Osteoblast (primary cell): ENCODE measurements at regions not wholly inside any gene's neighbourhood (a gene's known extent, or its start where the extent isn't known, plus 50 kb on each side); places are given as distances from the start of the nearest gene placed in this dataset.

ENCODE experiments used
- DNase-seq: peaks from one replicate; pipeline ENCODE4 v3.0.0; 2011; ENCODE audit warnings: low spot score, mixed read lengths; ENCODE audit not compliant: insufficient read length; ENCODE audit errors: missing footprints
- H2AFZ ChIP-seq: 2 replicates; pipeline ENCODE4 v1.6.0; 2011; ENCODE audit warnings: mild to moderate bottlenecking, low read length
- H3K27ac ChIP-seq: 2 replicates; pipeline ENCODE4 v1.5.1; 2011; ENCODE audit warnings: mild to moderate bottlenecking, low read depth, low read length, moderate library complexity
- H3K27me3 ChIP-seq: 2 replicates; pipeline ENCODE4 v1.6.0; 2012; ENCODE audit warnings: mild to moderate bottlenecking, control low read depth, inconsistent platforms, low read length, moderate library complexity; ENCODE audit not compliant: insufficient read depth
- H3K36me3 ChIP-seq: 2 replicates; pipeline ENCODE4 v1.5.1; 2011; ENCODE audit warnings: mild to moderate bottlenecking, low read length, control low read depth, moderate library complexity; ENCODE audit not compliant: insufficient read depth
- H3K4me1 ChIP-seq: 2 replicates; pipeline ENCODE4 v1.5.1; 2011; ENCODE audit warnings: mild to moderate bottlenecking, low read length, control low read depth, moderate library complexity; ENCODE audit not compliant: insufficient read depth
- H3K4me2 ChIP-seq: 2 replicates; pipeline ENCODE4 v1.6.0; 2011; ENCODE audit warnings: mild to moderate bottlenecking, low read length; ENCODE audit not compliant: insufficient read depth
- H3K4me3 ChIP-seq: fragments of 200-600 bp; sonication (generic); 3 replicates; pipeline ENCODE4 v1.5.1; 2012; ENCODE audit warnings: mild to moderate bottlenecking, low read length, inconsistent platforms; ENCODE audit not compliant: insufficient read depth
- H3K79me2 ChIP-seq: 2 replicates; pipeline ENCODE4 v1.6.0; 2012; ENCODE audit warnings: mild to moderate bottlenecking, low read length, control low read depth, inconsistent platforms; ENCODE audit not compliant: insufficient read depth
- H3K9me3 ChIP-seq: 2 replicates; pipeline ENCODE4 v1.5.1; 2011; ENCODE audit warnings: low read depth, low read length, control low read depth
- H4K20me1 ChIP-seq: 2 replicates; pipeline ENCODE4 v1.6.0; 2012; ENCODE audit warnings: mild to moderate bottlenecking, low read length, control low read depth; ENCODE audit not compliant: insufficient read depth
- TF ChIP-seq, protein P1 (sequence below): IDR thresholded peaks from 2 replicates; pipeline ENCODE4 v1.5.1; 2011; ENCODE audit warnings: mild to moderate bottlenecking, low read depth, low read length, moderate library complexity; ENCODE audit errors: extremely low read depth

- Histone ChIP-seq H3K27me3 (peaks cover 6% of the 10 kb centered on the region), H3K36me3 (no peaks in the 10 kb centered on the region), H3K4me3 (no peak overlapping the region), H3K4me1 (no peaks in the 10 kb centered on the region), H3K4me2 (no peak overlapping the region), H3K79me2 (no peaks in the 10 kb centered on the region), H2AFZ (no peak overlapping the region), H4K20me1 (no peaks in the 10 kb centered on the region), H3K9me3 (no peaks in the 10 kb centered on the region), H3K27ac (no peak overlapping the region)
- no peak for DNase-seq
- TF ChIP-seq, protein P1, sequence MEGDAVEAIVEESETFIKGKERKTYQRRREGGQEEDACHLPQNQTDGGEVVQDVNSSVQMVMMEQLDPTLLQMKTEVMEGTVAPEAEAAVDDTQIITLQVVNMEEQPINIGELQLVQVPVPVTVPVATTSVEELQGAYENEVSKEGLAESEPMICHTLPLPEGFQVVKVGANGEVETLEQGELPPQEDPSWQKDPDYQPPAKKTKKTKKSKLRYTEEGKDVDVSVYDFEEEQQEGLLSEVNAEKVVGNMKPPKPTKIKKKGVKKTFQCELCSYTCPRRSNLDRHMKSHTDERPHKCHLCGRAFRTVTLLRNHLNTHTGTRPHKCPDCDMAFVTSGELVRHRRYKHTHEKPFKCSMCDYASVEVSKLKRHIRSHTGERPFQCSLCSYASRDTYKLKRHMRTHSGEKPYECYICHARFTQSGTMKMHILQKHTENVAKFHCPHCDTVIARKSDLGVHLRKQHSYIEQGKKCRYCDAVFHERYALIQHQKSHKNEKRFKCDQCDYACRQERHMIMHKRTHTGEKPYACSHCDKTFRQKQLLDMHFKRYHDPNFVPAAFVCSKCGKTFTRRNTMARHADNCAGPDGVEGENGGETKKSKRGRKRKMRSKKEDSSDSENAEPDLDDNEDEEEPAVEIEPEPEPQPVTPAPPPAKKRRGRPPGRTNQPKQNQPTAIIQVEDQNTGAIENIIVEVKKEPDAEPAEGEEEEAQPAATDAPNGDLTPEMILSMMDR: no peak
Measured at GRCh38 chr1:192872010-192872409, 63.2 kb downstream of the RGS2 start.

GRCh38 chr1:192873836-192874235 lies 65.0 kb downstream of the RGS2 start:
- peaks cover 6% of the 10 kb centered on the region for H3K27me3 ChIP-seq
- TF ChIP-seq, protein P1: no peak
- H3K4me1 ChIP-seq: peaks cover 5% of the 10 kb centered on the region
- H3K4me3 ChIP-seq: no peak overlapping the region
- H3K36me3 ChIP-seq: no peaks in the 10 kb centered on the region
- no peaks in the 10 kb centered on the region for H3K9me3 ChIP-seq
- no peak overlapping the region for H2AFZ ChIP-seq
- DNase-seq: no peak
- no peak overlapping the region for H3K27ac ChIP-seq
- H4K20me1 ChIP-seq: no peaks in the 10 kb centered on the region
- H3K4me2 ChIP-seq: no peak overlapping the region
- H3K79me2 ChIP-seq: no peaks in the 10 kb centered on the region

DNA sequence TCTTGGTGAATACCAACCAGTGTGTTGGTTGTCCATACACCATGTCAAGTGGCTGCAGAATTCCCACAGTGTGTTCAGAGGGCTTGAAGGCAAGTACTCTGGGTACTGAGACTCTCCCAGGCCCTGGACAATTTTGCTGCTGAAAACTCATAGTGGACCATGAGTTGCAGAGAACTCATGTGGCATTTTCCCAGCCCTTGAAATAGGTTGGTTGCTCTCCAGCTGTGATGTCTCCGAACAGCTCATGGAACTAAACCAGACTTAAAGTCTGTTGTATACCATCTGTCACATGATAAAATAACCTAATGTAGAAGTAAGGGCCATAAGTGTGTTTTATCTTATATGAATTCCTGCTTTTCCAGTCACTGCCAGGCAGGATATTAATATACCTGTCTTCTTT lies 67.8 kb downstream of the RGS2 start:
- peaks cover 5% of the 10 kb centered on the region for H3K4me1 ChIP-seq
- H4K20me1 ChIP-seq: no peaks in the 10 kb centered on the region
- H3K27ac ChIP-seq: no peak overlapping the region
- no peaks in the 10 kb centered on the region for H3K79me2 ChIP-seq
- no peak overlapping the region for H3K4me3 ChIP-seq
- DNase-seq: no peak
- H3K9me3 ChIP-seq: no peaks in the 10 kb centered on the region
- H2AFZ ChIP-seq: no peak overlapping the region
- TF ChIP-seq, protein P1: no peak
- no peaks in the 10 kb centered on the region for H3K36me3 ChIP-seq
- no peak overlapping the region for H3K4me2 ChIP-seq
- H3K27me3 ChIP-seq: peaks cover 6% of the 10 kb centered on the region

- no peak for DNase-seq
- no peak overlapping the region for H3K4me3 ChIP-seq
- TF ChIP-seq, protein P1: no peak
Measured at GRCh38 chr1:192877283-192877886, 68.5 kb downstream of the RGS2 start.

More at GRCh38 chr1:192877283-192877886, 68.5 kb downstream of the RGS2 start:
- peaks cover 6% of the 10 kb centered on the region for H3K27me3 ChIP-seq
- H4K20me1 ChIP-seq: no peaks in the 10 kb centered on the region
- no peak overlapping the region for H3K4me2 ChIP-seq
- H2AFZ ChIP-seq: no peak overlapping the region
- no peaks in the 10 kb centered on the region for H3K79me2 ChIP-seq
- H3K9me3 ChIP-seq: no peaks in the 10 kb centered on the region
- H3K27ac ChIP-seq: no peak overlapping the region
- H3K4me1 ChIP-seq: peaks cover 5% of the 10 kb centered on the region
- H3K36me3 ChIP-seq: no peaks in the 10 kb centered on the region
